KMS-11 (cell line): ENCODE measurements at regions not wholly inside any gene's neighbourhood (a gene's known extent, or its start where the extent isn't known, plus 50 kb on each side); places are given as distances from the start of the nearest gene placed in this dataset.

ENCODE experiments used
- H2AFZ ChIP-seq: fragments of 200-600 bp; sonication (generic); 2 replicates; pipeline ENCODE4 v1.6.1; 2016; ENCODE audit warnings: antibody characterized with exemption, mixed run types, low read depth
- H3K27ac ChIP-seq: fragments of 200-600 bp; sonication (generic); 2 replicates; pipeline ENCODE4 v1.6.1; 2016; ENCODE audit warnings: mild to moderate bottlenecking, mixed run types
- H3K27me3 ChIP-seq: fragments of 200-600 bp; sonication (generic); 2 replicates; pipeline ENCODE4 v1.6.1; 2017; ENCODE audit warnings: mild to moderate bottlenecking, low read depth, mixed run types, moderate library complexity; ENCODE audit not compliant: insufficient read depth
- H3K36me3 ChIP-seq: fragments of 200-600 bp; sonication (generic); 2 replicates; pipeline ENCODE4 v1.6.1; 2017; ENCODE audit warnings: mild to moderate bottlenecking, mixed run types; ENCODE audit not compliant: insufficient read depth
- H3K4me1 ChIP-seq: fragments of 200-600 bp; sonication (generic); 2 replicates; pipeline ENCODE4 v1.6.1; 2016; ENCODE audit warnings: mild to moderate bottlenecking, low read depth, mixed run types; ENCODE audit not compliant: poor library complexity, severe bottlenecking
- H3K4me2 ChIP-seq: fragments of 200-600 bp; sonication (generic); 2 replicates; pipeline ENCODE4 v1.7.0; 2016; ENCODE audit warnings: mild to moderate bottlenecking, mixed run types
- H3K4me3 ChIP-seq: fragments of 200-600 bp; sonication (generic); IDR thresholded peaks from 2 replicates; pipeline ENCODE4 v1.6.1; 2017; ENCODE audit warnings: low read depth, low read length, mixed read lengths; ENCODE audit not compliant: insufficient read depth
- H3K79me2 ChIP-seq: fragments of 200-600 bp; sonication (generic); 2 replicates; pipeline ENCODE4 v1.6.1; 2016; ENCODE audit warnings: low read depth, mixed run types; ENCODE audit not compliant: insufficient read depth
- H3K9ac ChIP-seq: fragments of 200-600 bp; sonication (generic); 2 replicates; pipeline ENCODE4 v1.6.1; 2016; ENCODE audit warnings: mild to moderate bottlenecking, mixed run types
- H4K20me1 ChIP-seq: fragments of 200-600 bp; sonication (generic); 2 replicates; pipeline ENCODE4 v1.6.1; 2016; ENCODE audit warnings: mild to moderate bottlenecking, mixed run types; ENCODE audit not compliant: insufficient read depth
- TF ChIP-seq, protein P1 (sequence below): fragments of 200-600 bp; sonication (generic); conservative IDR thresholded peaks from 2 replicates; pipeline ENCODE4 v1.6.1; 2017; ENCODE audit warnings: low read depth, mild to moderate bottlenecking, antibody characterized with exemption, low read length, moderate library complexity, mixed read lengths

DNA sequence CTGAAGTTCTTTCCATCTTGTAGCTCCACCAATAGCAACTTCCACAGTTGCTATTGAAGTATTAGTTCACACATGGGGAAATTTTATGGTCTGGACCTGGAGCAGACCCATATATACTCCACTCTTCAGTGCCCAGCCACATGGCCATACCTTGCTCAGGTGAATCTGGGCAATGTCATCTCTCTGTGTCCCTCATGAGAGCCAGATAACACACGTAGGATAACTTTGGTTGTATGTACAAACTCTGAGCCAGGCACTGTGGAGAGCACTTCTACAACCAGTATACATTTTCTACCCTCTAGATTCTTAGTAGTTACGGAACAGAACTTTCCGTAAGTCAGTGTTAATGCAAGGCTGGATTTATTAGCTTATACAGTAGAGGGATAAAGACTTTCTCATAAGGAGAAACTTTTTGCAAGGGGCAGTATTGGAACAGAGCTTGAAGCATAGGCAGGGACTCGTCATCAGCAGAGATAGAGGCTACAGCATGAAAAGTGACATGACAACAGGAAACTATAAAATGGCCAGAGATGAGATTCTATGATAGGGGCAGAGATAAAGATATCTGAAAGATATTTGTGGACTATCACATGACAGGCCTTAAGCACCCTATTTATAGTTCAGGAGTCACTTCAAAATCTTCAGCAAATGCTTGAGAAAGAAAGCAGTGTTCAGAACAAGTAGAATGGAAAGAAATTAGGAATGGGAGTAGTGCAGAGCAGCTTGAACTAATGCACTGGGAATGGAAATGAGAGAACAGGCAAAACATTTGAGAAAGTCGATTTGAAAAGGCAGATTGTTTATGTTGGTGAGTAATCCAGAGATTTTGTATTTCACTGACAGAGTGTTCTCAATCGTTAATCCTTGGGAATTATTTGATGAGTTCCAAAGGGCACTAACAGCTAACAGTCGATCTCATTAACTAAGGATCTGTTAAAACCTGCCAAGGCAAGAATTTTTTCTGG lies 481.8 kb downstream of the USP25 start:
- TF ChIP-seq, protein P1, sequence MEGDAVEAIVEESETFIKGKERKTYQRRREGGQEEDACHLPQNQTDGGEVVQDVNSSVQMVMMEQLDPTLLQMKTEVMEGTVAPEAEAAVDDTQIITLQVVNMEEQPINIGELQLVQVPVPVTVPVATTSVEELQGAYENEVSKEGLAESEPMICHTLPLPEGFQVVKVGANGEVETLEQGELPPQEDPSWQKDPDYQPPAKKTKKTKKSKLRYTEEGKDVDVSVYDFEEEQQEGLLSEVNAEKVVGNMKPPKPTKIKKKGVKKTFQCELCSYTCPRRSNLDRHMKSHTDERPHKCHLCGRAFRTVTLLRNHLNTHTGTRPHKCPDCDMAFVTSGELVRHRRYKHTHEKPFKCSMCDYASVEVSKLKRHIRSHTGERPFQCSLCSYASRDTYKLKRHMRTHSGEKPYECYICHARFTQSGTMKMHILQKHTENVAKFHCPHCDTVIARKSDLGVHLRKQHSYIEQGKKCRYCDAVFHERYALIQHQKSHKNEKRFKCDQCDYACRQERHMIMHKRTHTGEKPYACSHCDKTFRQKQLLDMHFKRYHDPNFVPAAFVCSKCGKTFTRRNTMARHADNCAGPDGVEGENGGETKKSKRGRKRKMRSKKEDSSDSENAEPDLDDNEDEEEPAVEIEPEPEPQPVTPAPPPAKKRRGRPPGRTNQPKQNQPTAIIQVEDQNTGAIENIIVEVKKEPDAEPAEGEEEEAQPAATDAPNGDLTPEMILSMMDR = no peak
- H3K4me2 ChIP-seq = no peak overlapping the region
- H3K79me2 ChIP-seq = peaks cover 7% of the 10 kb centered on the region; the same call in 1 of the 2 replicates

DNA sequence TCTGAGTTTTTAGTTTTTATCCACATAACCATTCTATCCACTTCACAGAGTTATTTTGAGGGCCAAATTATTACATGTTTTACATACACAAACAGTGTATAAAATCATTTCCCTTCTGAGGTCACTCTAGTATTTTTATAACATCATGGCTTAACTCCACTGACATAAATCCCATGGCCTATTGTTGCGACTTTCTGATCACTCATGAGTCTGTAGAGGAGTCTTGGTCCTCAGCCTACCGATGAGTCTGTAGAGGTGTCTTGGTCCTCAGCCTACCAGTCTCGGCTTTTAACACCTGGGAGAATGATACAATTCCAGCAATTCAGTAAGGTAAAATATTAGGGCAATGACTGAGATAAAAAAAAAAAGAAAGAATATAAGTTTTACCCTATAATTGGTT lies 483.7 kb downstream of the USP25 start:
- TF ChIP-seq, protein P1 = no peak
- Histone ChIP-seq H3K4me2 (no peak overlapping the region), H3K9ac (no peak overlapping the region), H3K4me1 (peaks cover 17% of the 10 kb centered on the region), H3K36me3 (no peaks in the 10 kb centered on the region), H3K27ac (no peak overlapping the region), H3K27me3 (no peaks in the 10 kb centered on the region), H3K79me2 (peaks cover 7% of the 10 kb centered on the region; the same call in 1 of the 2 replicates), H2AFZ (no peak overlapping the region), H3K4me3 (no peak overlapping the region), H4K20me1 (no peaks in the 10 kb centered on the region)

More for the DNA sequence above, 481.8 kb downstream of the USP25 start:
- H3K4me1 ChIP-seq = peaks cover 16% of the 10 kb centered on the region
- no peaks in the 10 kb centered on the region for H3K36me3 ChIP-seq
- H3K9ac ChIP-seq = no peak overlapping the region
- no peak overlapping the region for H2AFZ ChIP-seq
- H3K27ac ChIP-seq = no peak overlapping the region
- H3K27me3 ChIP-seq = no peaks in the 10 kb centered on the region
- no peaks in the 10 kb centered on the region for H4K20me1 ChIP-seq
- no peak overlapping the region for H3K4me3 ChIP-seq

DNA sequence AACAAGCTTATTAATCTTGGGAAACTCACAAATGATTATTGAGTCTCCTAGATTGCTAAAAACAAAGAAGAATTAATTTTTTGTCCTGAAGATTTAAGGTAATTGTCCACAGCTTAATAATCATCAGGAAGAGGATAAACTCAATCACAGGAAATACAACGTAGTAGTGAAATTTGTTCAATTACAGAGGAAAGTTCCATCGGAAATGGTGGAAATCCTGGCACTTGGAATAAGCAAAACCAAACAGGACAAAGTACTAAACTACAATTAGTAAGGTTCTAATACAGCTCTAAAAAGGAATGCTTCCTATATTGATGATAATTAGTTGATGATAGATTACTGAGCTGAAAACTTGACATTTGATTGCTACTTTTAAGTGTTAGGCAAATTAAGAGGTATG lies 485.4 kb downstream of the USP25 start:
- TF ChIP-seq, protein P1 = no peak
- no peak overlapping the region for H3K9ac ChIP-seq
- H3K79me2 ChIP-seq = peaks cover 7% of the 10 kb centered on the region; the same call in 1 of the 2 replicates
- H3K27ac ChIP-seq = 0 out of 2 replicates have a peak overlapping the region, but pooled peaks have one; percentile 1
- H3K27me3 ChIP-seq = no peaks in the 10 kb centered on the region
- peak overlapping the region; percentile 18; the same call in 1 of the 2 replicates for H3K4me2 ChIP-seq
- H2AFZ ChIP-seq = no peak overlapping the region
- H3K36me3 ChIP-seq = no peaks in the 10 kb centered on the region
- no peaks in the 10 kb centered on the region for H4K20me1 ChIP-seq
- peaks cover 17% of the 10 kb centered on the region for H3K4me1 ChIP-seq
- H3K4me3 ChIP-seq = no peak overlapping the region

DNA sequence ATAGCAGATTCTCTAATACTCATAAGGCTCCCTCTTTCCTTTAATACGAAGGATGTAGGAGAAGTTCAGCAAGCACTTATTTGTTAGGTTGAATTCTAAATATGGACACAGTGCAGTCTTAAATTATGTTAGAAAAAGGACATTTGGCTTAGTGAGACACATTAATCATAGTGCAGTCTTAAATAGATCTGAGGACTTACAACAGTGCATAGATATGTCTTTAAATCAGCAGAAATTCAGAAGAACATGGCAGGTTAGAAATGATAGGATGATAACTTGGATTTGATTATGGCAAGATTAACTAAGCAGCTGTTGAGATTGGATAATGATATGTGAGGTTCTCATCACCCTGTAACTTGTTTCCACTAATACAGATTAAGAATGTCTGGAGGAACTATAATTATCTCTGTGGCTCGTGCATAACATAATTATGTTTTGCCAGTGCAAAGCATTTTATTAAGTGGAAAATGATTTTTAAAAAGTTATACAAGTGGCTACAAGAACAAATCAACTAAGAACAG lies 485.9 kb downstream of the USP25 start:
- Histone ChIP-seq H3K4me1 (peaks cover 17% of the 10 kb centered on the region), H3K9ac (no peak overlapping the region), H3K27me3 (no peaks in the 10 kb centered on the region), H3K4me3 (no peak overlapping the region), H3K27ac (peak overlapping the region; percentile 1; the same call in 1 of the 2 replicates), H3K79me2 (0 out of 2 replicates have a peak, but pooled peaks cover 7% of the 10 kb centered on the region), H3K4me2 (peak overlapping the region; percentile 18; the same call in 1 of the 2 replicates), H4K20me1 (no peaks in the 10 kb centered on the region), H3K36me3 (no peaks in the 10 kb centered on the region), H2AFZ (no peak overlapping the region)
- TF ChIP-seq, protein P1 = no peak
